Effector memory CD4-positive, alpha-beta T cell (primary cell): ENCODE measurements at regions not wholly inside any gene's neighbourhood (a gene's known extent, or its start where the extent isn't known, plus 50 kb on each side); places are given as distances from the start of the nearest gene placed in this dataset.
"Not testable (repeated sequence)": the region's sequence is repeated elsewhere in the genome, so short reads cannot be mapped to it uniquely, and the experiment has no call there.

Experiments used
- DNase-seq, 3 donors: peaks; one replicate each; pipeline ENCODE4 v3.0.0-alpha.2; 2020
- H3K27ac ChIP-seq: 2 replicates; pipeline ENCODE4 v1.7.0; 2013; ENCODE audit warnings: mild to moderate bottlenecking, low read length, moderate library complexity; ENCODE audit not compliant: insufficient read depth, poor library complexity, severe bottlenecking
- H3K27me3 ChIP-seq: replicated peaks from 2 replicates; pipeline ENCODE4 v1.7.0; 2013; ENCODE audit warnings: mild to moderate bottlenecking, low read length; ENCODE audit not compliant: insufficient read depth, control insufficient read depth, poor library complexity, severe bottlenecking
- H3K36me3 ChIP-seq: 2 replicates; pipeline ENCODE4 v1.7.0; 2013; ENCODE audit warnings: mild to moderate bottlenecking, low read length, moderate library complexity; ENCODE audit not compliant: control insufficient read depth, insufficient read depth
- H3K4me1 ChIP-seq: 2 replicates; pipeline ENCODE4 v1.7.0; 2013; ENCODE audit warnings: low read length, mild to moderate bottlenecking; ENCODE audit not compliant: control insufficient read depth, insufficient read depth, poor library complexity, severe bottlenecking
- H3K4me3 ChIP-seq: 2 replicates; pipeline ENCODE4 v1.7.0; 2013; ENCODE audit warnings: low read length, low read depth, mild to moderate bottlenecking; ENCODE audit not compliant: insufficient read depth, poor library complexity, severe bottlenecking
- H3K9me3 ChIP-seq: 2 replicates; pipeline ENCODE4 v1.7.0; 2013; ENCODE audit warnings: mild to moderate bottlenecking, low read length, moderate library complexity; ENCODE audit not compliant: control insufficient read depth

- DNase-seq, H3K4me3 ChIP-seq, H3K4me1 ChIP-seq, H3K27ac ChIP-seq, H3K36me3 ChIP-seq, H3K27me3 ChIP-seq, H3K9me3 ChIP-seq: not testable (repeated sequence)
Measured at GRCh38 chr13:18322821-18323220, 858.8 kb downstream of the TUBA3C start.

GRCh38 chr13:18319653-18320052, 862.0 kb downstream of the TUBA3C start:
- not testable (repeated sequence) for H3K4me3 ChIP-seq, H3K27me3 ChIP-seq, H3K27ac ChIP-seq, H3K4me1 ChIP-seq, H3K36me3 ChIP-seq, DNase-seq, H3K9me3 ChIP-seq

- H3K4me1 ChIP-seq, H3K9me3 ChIP-seq, H3K27me3 ChIP-seq, H3K4me3 ChIP-seq, DNase-seq, H3K27ac ChIP-seq, H3K36me3 ChIP-seq: not testable (repeated sequence)
Measured at GRCh38 chr13:18303240-18303813, 878.3 kb downstream of the TUBA3C start.

GRCh38 chr13:18300968-18301367, 880.7 kb downstream of the TUBA3C start:
- not testable (repeated sequence) for H3K4me3 ChIP-seq, H3K9me3 ChIP-seq, DNase-seq, H3K4me1 ChIP-seq, H3K27ac ChIP-seq, H3K36me3 ChIP-seq, H3K27me3 ChIP-seq

GRCh38 chr13:18297359-18297758, 884.3 kb downstream of the TUBA3C start:
- not testable (repeated sequence) for H3K9me3 ChIP-seq, H3K4me3 ChIP-seq, H3K36me3 ChIP-seq, H3K27ac ChIP-seq, DNase-seq, H3K27me3 ChIP-seq, H3K4me1 ChIP-seq

GRCh38 chr13:18296617-18297016, 885.0 kb downstream of the TUBA3C start:
- not testable (repeated sequence) for H3K4me1 ChIP-seq, H3K4me3 ChIP-seq, H3K27me3 ChIP-seq, DNase-seq, H3K36me3 ChIP-seq, H3K27ac ChIP-seq, H3K9me3 ChIP-seq

GRCh38 chr13:18294311-18294710, 887.3 kb downstream of the TUBA3C start:
- H3K4me1 ChIP-seq, H3K4me3 ChIP-seq, DNase-seq, H3K27me3 ChIP-seq, H3K36me3 ChIP-seq, H3K9me3 ChIP-seq, H3K27ac ChIP-seq: not testable (repeated sequence)

GRCh38 chr13:18286848-18287247, 894.8 kb downstream of the TUBA3C start:
- not testable (repeated sequence) for H3K27ac ChIP-seq, DNase-seq, H3K27me3 ChIP-seq, H3K4me3 ChIP-seq, H3K4me1 ChIP-seq, H3K9me3 ChIP-seq, H3K36me3 ChIP-seq

GRCh38 chr13:18285663-18286062, 896.0 kb downstream of the TUBA3C start:
- H3K4me3 ChIP-seq, DNase-seq, H3K9me3 ChIP-seq, H3K27ac ChIP-seq, H3K4me1 ChIP-seq, H3K27me3 ChIP-seq, H3K36me3 ChIP-seq: not testable (repeated sequence)

- H3K4me3 ChIP-seq, H3K36me3 ChIP-seq, H3K27me3 ChIP-seq, H3K9me3 ChIP-seq, DNase-seq, H3K4me1 ChIP-seq, H3K27ac ChIP-seq: not testable (repeated sequence)
Measured at GRCh38 chr13:18284040-18284439, 897.6 kb downstream of the TUBA3C start.
